Right lung (tissue), 2 donors: ENCODE measurements at regions not wholly inside any gene's neighbourhood (a gene's known extent, or its start where the extent isn't known, plus 50 kb on each side); places are given as distances from the start of the nearest gene placed in this dataset.
"Not testable (repeated sequence)": the region's sequence is repeated elsewhere in the genome, so short reads cannot be mapped to it uniquely, and the experiment has no call there.

Experiments
- DNase-seq, 2 donors: peaks; one replicate each; pipeline ENCODE4 v3.0.0-alpha.2; 2013

DNA sequence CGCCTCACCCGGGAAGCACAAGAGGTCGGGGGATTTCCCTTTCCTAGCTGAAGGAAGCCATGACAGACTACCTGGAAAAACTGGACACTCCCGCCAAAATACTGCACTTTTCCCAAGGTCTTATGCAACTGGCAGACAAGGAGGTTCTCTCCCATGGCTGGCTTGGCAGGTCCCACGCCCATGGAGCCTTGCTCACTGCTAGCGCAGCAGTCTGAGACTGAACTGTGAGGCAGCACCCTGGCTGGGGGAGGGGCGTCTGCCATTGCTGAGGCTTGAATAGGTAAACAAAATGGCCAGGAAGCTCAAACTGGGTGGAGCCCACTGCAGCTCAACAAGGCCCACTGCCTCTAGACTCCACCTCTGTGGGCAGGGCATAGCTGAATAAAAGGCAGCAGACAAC lies 92.1 kb downstream of the C4BPA start:
- DNase-seq = not testable (repeated sequence)

DNA sequence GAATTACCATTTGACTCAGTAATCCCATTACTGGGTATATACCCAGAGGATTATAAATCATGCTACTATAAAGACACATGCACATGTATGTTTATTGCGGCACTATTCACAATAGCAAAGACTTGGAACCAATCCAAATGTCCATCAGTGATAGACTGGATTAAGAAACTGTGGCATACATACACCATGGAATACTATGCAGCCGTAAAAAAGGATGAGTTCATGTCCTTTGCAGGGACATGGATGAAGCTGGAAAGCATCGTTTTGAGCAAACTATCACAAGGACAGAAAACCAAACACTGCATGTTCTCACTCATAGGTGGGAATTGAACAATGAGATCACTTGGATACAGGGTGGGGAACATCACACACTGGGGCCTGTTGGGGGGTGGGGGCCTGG lies 97.5 kb downstream of the C4BPA start:
- DNase-seq = not testable (repeated sequence)

GRCh38 chr1:207202480-207202879 lies 98.4 kb downstream of the C4BPA start:
- no peak for DNase-seq

- DNase-seq = no peak
Measured at GRCh38 chr1:207203541-207203940, 99.5 kb downstream of the C4BPA start.

GRCh38 chr1:207205614-207206061 lies 101.6 kb downstream of the C4BPA start:
- DNase-seq = no peak

DNA sequence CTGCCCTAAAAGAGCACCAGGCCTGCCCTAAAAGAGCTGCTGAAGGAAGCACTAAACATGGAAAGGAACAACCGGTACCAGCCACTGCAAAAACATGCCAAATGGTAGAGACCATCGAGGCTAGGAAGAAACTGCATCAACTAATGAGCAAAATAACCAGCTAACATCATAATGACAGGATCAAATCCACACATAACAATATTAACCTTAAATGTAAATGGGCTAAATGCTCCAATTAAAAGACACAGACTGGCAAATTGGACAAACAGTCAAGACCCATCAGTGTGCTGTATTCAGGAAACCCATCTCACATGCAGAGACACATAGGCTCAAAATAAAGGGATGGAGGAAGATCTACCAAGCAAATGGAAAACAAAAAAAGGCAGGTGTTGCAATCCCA lies 104.7 kb downstream of the C4BPA start:
- DNase-seq = not testable (repeated sequence)

- DNase-seq = no peak
Measured at GRCh38 chr1:207214453-207214852, 107.0 kb upstream of the CD55 start.

GRCh38 chr1:207217778-207218511 lies 103.5 kb upstream of the CD55 start:
- DNase-seq = no peak

- DNase-seq = peak in 1 of 2 donors; percentile 24
Measured at GRCh38 chr1:207218512-207219362, 102.7 kb upstream of the CD55 start.

GRCh38 chr1:207219979-207220889 lies 101.2 kb upstream of the CD55 start:
- DNase-seq = no peak

DNA sequence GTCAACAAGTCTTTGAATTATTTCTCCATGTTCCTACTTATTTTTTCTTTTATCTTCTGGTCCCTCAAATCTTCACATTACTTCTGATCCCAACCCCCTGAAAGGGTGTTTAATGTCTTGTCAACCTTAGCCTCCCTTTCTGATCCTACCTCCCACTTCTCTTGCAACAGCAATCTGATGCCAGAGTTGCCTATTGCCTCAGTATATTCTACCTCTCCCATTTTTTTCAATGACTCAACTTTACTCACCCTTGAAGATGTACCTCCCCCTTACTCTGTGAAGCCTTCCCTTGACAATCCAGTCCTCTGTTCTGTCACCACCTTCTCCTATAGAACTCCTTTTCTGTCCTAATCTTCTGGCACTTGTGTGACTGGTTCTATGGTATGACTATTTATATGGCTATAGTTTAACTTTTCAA lies 99.5 kb upstream of the CD55 start:
- DNase-seq = no peak

DNA sequence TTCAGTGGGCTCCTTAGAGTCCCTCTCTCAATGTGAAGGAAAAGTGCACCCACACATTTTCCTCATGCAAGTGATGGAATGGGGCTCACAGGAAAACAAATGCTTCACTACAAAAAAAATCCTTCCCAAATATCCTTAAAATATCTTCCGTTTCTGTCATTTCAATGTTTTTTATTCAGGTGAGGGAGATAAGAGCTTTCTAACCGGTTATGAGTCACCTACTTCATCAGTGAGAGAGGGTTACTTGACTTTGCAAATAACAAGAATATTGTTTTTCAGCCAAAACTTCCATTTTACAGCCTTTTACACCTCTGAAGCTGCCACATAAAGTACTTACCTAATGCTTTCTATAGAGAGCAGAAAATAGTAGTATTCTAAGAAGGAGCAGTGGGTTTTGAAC lies 98.3 kb upstream of the CD55 start:
- DNase-seq = peak in 1 of 2 donors; percentile 21

- DNase-seq = no peak
Measured at GRCh38 chr1:207224666-207225065, 96.8 kb upstream of the CD55 start.

DNA sequence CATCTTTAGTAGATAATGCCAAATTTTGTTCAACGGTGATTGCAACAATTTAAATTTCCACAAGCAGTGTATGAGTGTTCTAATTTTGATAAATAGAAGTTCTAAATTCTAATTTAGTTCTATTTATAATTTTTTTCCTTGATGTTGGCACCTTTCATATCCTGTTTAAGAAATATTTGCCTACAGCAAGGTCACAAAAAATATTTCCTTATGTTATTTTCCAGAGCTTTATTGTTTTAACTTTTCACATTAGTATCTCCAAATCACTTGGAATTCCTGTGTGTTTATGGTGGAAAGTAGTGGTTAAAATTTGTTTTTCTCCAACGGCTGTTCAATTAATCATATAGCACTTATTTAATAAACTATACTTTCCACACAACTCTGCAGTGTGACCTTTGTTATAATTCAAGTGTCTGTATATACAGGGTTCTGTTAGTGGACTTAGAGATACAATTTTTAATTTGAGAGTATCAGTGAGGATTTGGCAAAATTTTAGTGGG lies 94.3 kb upstream of the CD55 start:
- DNase-seq = no peak

GRCh38 chr1:207228987-207229386 lies 92.5 kb upstream of the CD55 start:
- no peak for DNase-seq

GRCh38 chr1:207230441-207230840 lies 91.0 kb upstream of the CD55 start:
- DNase-seq = no peak

DNA sequence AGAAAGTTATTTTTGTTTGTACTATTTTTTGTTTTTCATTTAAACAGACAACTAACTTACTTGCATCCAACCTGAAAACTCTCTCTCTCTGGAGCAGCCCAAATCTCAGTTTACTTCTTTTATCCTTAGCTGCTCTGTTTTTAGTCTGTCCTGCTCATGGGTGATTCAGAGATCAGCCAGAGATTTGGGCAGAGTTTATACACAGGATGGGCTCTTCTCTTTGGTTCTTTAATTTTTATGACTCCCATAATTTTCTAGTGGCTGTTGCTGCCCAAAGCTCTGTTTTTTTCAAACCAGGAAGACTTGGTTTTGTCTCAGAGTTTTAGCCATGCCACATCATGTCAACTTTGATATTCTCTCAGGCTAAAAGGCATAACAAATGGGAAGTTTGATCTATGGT lies 86.8 kb upstream of the CD55 start:
- no peak for DNase-seq

DNA sequence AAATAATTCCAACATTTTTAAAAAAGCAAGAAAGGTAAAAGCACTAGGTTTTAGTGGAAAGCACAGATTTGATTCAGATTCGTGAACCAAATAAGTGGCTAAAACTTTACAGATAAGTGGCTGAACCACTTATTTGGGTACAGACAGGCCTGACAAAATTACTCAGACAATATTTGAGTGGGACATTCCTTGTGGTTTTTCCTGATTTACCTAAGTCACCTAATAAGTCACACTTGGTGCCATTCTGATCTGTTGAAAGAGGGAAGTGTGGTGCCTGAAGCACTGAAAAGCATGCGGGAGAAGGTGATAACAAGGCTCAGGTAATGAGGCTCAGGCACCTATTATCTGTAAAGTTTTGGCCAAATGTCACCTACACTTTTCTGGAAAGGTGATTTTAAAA lies 81.6 kb upstream of the CD55 start:
- no peak for DNase-seq

DNA sequence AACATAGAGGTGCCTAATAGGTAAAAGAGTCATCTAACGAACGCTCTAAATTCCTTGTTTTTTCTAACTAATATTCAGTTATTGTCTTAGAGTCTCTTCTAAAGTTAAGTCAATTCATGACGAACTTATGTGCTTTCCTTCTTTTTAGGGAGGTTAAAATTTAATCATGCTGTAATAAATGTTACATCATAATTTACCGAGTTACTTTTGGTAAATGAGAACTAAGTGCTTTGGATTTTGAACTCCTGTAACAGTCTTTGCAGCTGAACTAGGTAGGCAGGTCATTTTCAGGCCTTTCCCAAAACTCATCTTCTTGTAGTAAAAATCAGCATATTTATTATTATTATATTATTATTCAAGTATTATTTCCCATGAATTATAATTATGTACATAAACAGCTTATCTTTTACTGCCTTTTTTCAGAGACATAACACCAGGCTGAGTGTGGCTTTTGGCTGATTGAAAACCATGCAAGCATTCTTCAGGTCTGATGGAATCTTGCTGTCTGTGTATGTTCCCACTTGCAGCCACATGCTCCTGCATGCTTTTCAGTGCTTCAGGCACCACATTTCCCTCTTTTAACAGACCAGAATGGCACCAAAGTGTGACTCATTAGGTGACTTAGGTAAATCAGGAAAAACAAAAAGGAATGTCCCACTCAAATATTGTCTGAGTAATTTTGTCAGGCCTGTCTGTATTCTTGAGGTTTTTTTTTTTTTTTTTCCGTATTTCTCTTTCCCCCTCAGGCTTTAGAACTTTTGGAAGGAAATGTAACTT lies 81.0 kb upstream of the CD55 start:
- DNase-seq = no peak

GRCh38 chr1:207241164-207241934 lies 80.1 kb upstream of the CD55 start:
- no peak for DNase-seq
